NCI-H2029 treated with DMSO at 0.1 percent for 48 hours (cell line): ENCODE measurements at regions not wholly inside any gene's neighbourhood (a gene's known extent, or its start where the extent isn't known, plus 50 kb on each side); places are given as distances from the start of the nearest gene placed in this dataset.
A peak's percentile ranks its signal among the peaks of the same experiment; 100 is the strongest.

Experiments used
- DNase-seq: peaks from one replicate; lab custom pipeline; 2025; lab: John Stamatoyannopoulos, UW

DNA sequence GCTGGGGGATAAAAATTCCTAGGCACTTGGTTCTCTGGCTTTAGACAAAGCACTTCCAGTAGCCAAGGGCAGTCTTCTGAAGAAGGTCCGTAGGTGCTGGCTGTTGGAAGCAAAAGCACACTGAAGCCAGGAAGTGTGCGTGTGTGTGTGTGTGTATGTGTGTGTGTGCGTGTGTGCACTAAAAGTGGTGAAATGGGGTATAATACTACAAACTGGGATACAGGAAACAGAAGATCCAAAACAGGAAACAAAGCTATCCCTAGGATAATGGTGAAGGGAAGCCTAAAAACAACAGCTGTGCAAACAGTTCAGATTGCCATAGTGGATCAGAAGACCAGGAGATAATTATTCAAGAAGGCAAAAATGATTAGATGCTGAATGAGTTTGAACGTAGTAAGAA lies 103.4 kb downstream of the IL20RB start:
- DNase-seq, result peak; percentile 12

- DNase-seq, result no peak
Measured at GRCh38 chr3:137062250-137062649, 104.5 kb downstream of the IL20RB start.

GRCh38 chr3:137065381-137065780 lies 107.6 kb downstream of the IL20RB start:
- no peak for DNase-seq

- DNase-seq, result no peak
Measured at GRCh38 chr3:137066092-137066491, 108.3 kb downstream of the IL20RB start.

DNA sequence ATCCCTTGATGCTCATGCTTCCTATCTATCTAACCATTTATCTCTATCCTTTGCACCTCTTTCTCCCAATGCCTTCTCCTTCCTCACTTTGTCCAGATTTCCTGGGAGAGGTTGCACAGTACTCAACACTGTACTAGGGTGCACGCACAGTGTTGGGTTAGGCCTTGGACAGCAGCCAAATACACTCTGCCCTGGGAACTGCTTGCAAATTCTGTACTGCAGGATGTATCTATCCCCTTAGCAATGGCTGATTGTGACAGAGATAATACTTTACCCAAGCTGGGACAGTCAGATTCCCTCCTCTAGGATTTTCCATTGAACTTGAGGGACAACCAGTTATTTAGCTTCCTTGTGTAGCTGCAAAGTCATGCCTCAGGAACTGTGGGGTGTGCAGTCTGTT lies 113.3 kb downstream of the IL20RB start:
- no peak for DNase-seq

GRCh38 chr3:137075020-137075419 lies 117.2 kb downstream of the IL20RB start:
- DNase-seq, result no peak

DNA sequence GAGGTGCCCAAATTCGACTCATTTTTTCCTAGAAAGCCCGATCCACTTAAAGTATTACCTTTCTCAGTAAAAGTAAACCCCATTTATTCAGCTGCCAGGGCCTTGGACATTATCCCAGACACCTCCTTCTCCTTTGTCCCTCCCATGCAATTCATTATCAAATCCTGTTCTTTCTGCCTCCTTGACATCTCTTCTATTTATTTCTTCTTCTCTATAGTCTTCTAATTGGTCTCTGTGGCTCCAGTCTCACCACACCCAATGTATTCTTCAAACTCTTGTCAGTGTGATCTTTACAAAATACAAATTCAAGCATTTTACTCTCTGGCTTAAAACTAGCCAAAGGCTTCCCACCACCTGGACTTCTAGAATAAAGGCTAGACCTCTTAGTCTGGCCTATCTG lies 120.3 kb downstream of the IL20RB start:
- no peak for DNase-seq

DNA sequence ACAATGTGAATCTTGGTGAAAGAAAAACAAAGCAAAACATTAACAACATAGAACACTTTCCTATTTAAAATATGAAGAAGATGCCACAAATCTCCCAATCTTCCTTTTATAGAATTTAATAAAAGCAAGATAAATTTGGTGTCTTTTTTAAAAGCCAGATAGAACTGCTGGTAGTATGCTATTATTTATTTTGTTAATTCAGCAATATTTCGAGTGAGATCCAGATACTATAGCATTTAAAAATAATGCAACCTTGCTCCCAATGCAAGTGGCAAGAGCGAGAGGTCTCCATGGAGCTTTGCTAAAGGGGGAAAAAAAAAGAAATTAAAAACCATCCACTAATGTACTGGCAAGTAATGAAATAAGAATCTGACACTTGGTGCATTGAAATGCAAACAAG lies 121.8 kb downstream of the IL20RB start:
- no peak for DNase-seq

DNA sequence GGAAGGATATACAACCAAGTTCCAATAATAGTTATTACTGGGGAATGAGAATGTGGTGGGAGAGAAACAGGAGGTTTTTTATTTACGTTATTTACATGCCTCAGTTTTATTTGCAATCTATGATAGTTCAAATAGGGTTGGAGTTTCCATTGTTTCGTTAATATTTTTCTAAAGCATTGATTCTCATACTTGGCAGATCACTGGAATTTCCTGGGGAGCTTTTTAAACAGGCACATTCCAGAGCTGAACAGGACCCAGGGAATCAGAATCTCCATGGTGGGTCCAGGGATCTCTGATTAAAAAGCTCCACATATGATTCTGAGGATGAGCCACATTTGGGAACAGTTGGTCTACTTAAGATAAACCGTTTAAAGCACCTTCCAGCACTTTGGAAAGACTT lies 123.9 kb downstream of the IL20RB start:
- no peak for DNase-seq

GRCh38 chr3:137082763-137083162 lies 125.0 kb downstream of the IL20RB start:
- no peak for DNase-seq

- DNase-seq, result no peak
Measured at GRCh38 chr3:137083332-137083731, 125.5 kb downstream of the IL20RB start.

DNA sequence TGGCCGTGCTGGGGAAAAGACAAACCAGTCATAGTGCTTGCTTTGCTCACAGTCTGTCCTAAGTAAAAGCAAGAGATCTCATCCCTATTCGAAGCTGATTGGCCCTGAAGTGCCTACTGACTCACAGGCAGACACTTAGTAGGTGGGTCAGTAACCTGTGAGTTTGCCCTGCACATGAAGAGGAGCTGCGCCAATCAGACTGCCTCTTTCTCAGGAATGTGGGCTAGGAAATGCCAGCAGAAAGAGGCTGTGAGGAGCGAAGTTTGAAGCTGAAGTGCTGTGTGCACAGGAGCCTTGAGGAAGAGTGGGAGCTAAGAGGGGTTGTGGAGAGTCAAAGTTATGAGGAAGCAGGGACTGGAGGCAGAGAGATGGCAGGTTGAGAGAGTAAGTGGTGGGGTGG lies 126.8 kb downstream of the IL20RB start:
- no peak for DNase-seq

DNA sequence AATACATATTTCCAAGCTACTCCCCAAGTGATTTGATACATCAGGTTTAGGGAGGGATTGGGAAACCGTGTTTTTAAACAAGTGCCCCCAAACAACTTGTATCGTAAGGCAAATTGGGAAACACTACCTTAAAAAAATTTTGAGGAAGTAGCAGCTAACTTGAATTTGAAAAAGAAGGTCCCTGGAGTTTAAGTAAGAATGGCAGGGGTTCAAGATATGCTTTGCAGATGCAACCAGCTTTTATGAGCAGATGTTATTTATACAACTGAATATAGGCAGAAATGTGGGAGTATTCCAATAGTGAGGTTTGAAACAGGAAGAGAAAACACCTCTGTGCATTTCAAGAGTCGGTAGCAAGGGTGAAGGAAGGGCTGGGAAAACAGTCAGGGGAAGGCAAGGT lies 139.6 kb downstream of the IL20RB start:
- no peak for DNase-seq

DNA sequence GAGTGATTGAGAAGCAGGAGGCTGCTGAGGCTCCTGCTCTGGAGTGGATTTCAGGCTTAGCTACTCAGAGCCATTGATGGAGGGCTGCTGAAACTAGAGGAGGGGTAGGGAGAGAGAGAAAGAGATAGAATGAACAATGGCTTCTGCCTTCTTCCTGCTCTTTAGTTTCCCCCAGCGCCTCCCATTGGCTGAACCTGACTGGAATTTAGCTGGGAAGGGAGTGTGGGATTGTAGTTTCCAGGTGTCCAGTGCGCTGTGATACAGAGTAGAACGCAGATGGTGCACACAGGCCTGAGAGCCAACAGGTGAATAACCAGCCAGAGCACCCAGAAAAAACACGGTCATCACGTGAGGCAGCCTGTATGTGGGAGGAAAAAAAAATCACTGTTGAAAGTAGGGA lies 140.1 kb downstream of the IL20RB start:
- DNase-seq, result no peak

DNA sequence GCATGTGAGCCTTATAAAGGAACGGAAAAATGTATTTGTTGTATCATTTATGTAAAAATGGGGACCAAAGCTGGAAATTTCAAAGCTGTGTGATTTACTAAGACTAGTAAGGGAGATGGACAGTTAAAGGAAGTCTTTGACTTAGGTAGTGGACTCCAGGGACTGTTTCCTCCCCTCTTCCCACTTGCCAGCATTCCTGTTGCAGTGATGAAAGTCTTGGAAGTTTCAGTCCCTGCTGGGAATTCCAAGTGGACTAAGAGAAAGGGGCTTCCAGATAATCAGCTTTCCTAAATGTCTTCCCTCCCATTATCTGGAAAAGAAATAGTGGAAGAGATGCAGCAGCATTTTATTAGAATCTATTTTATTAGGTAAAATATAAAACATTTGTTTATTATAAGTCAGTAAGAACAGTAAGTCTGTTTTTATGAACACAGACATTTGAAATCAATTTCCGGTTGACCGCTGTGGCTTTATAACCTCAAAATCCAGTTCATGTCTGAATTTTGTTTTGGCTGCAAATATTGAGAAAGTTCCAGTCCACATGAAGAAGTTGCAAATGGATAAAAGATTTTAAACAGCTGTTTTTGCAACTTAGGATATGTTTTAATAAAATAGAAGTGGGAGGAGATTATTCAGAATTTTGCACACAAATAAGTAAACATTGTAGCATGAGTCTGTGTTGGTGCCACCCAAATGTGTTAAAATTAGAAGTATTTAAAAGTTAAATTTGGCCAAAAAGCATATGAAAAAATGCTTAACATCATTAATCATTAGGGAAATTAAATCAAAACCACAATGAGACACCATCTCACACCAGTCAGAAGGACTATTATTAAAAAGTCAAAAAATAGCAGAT lies 141.8 kb downstream of the IL20RB start:
- no peak for DNase-seq

DNA sequence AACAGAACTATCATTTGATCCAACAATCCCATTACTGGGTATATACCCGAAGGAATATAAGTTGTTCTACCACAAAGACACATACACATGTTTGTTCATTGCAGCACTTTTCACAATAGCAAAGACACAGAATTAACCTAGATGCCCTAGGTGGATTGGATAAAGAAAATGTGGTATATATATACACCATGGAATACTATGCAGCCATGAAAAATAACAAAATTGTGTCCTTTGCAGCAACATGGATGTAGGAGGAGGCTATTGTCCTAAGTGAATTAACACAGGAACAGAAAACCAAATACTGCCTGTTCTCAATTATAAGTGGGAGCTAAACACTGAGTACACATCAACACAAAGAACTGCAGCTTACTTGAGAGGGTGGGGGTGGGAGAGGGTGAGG lies 142.5 kb downstream of the IL20RB start:
- no peak for DNase-seq

DNA sequence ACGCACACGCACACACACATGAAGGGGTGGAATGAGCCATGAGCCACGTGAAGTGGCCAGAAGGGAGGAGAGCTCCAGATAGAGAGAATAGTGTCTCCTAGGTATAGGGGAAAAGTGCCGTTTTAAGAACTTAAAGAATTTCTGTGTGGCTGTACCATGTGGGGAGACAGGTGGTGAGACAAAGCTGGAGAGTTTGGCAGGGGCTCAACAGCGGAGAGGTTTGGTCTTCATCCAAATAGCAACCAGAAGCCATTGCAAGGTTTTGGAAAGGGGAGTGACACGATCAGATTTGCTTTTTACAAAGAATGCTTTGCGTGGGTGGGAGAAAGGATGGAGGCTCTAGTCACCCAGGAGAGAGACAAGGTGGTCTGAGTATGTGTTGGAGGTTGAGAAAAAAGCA lies 146.0 kb downstream of the IL20RB start:
- no peak for DNase-seq

DNA sequence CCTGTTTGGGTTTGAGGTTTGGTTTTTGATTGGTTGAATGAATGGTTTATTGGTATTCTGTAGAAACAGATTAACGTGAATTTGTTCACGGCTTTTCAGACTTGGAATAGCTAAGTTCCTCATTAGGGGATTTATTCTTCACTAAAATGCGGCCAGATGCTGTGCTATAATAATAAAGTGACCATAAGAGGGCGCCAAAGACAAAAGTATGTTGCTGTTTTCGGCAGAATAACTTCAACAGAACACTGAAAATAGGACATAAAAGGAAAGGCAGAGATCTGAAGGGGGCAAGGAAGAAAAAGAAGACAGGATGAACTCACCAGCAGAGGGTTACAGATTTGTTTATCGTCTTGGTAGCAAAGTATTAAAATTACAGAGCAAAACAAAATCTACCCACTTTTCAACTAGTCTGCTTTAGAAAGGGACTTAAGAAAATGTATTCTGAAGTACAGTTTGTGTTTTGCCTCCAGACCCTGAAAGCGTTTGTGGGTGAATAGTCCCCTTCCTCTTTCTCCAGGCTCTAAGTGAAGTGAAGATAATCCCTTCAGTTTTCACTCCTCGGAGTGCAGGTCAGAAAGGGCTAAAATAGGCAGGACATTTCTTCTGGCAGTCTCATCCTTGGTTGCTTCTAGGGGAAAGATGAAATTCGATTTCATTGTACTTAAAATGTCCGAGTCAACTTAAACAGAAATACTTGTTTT lies 147.6 kb downstream of the IL20RB start:
- DNase-seq, result peak; percentile 53

DNA sequence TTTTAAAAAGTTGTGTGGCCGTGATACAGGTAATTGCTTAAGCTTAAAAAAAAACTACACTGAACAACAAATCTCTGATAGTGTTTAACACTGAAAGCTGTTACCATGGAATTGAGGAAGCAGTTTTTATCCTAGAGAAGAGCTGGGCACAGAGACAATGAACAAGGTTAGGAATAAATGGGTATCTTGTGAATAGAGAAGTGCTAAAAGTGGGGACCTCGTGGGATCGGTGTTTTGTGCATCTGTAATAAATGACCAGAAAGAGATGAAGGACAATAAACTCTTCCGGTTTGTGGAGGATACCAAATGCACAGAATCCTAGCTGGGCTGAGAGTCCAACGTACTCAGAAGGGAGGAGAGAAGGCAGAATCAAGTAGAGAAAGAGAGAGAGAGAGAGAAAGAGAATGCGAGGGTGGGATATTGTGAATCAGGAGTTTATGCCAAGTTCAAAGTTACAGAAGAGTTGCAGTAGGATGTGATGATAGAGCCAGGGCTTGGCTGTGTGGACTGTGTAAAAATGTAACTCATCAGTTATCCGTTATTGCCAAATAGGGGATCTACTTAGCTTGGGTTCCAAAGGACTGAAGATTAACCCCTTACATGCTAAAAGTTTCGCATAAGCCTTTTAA lies 148.9 kb downstream of the IL20RB start:
- DNase-seq, result no peak

GRCh38 chr3:137108699-137109440 lies 151.1 kb downstream of the IL20RB start:
- no peak for DNase-seq

GRCh38 chr3:137110392-137110996 lies 152.7 kb downstream of the IL20RB start:
- DNase-seq, result peak; percentile 31

- no peak for DNase-seq
Measured at GRCh38 chr3:137111497-137111896, 153.7 kb downstream of the IL20RB start.
